Suppressor macrophage (primary cell): ENCODE measurements at regions not wholly inside any gene's neighbourhood (a gene's known extent, or its start where the extent isn't known, plus 50 kb on each side); places are given as distances from the start of the nearest gene placed in this dataset.
"Not testable (repeated sequence)": the region's sequence is repeated elsewhere in the genome, so short reads cannot be mapped to it uniquely, and the experiment has no call there.

ENCODE experiments used
- DNase-seq, 4 experiments: peaks; one replicate each; pipeline ENCODE4 v3.0.0-alpha.2; 2020 to 2022

GRCh38 chrX:81857192-81857591, 655.3 kb downstream of the SH3BGRL start:
- no peak for DNase-seq

- no peak for DNase-seq
Measured at GRCh38 chrX:81866873-81867272, 665.0 kb downstream of the SH3BGRL start.

GRCh38 chrX:81868979-81869378, 667.1 kb downstream of the SH3BGRL start:
- no peak for DNase-seq

GRCh38 chrX:81874807-81875206, 672.9 kb downstream of the SH3BGRL start:
- DNase-seq, result no peak

GRCh38 chrX:81875800-81876199, 673.9 kb downstream of the SH3BGRL start:
- no peak for DNase-seq

GRCh38 chrX:81876437-81876836, 674.5 kb downstream of the SH3BGRL start:
- no peak for DNase-seq

- DNase-seq, result peak in 2 of 4 experiments; percentile 0 to 1
Measured at GRCh38 chrX:81890521-81890920, 688.6 kb downstream of the SH3BGRL start.

GRCh38 chrX:81900522-81900921, 698.6 kb downstream of the SH3BGRL start:
- DNase-seq, result no peak

- DNase-seq, result no peak
Measured at GRCh38 chrX:81925812-81926211, 723.9 kb downstream of the SH3BGRL start.

GRCh38 chrX:81945911-81946310, 744.0 kb downstream of the SH3BGRL start:
- not testable (repeated sequence) for DNase-seq

- no peak for DNase-seq
Measured at GRCh38 chrX:81957318-81957717, 755.4 kb downstream of the SH3BGRL start.

GRCh38 chrX:81957900-81958545, 756.1 kb downstream of the SH3BGRL start:
- peak in 2 of 4 experiments; percentile 3 to 21 for DNase-seq

GRCh38 chrX:81959964-81960363, 758.1 kb downstream of the SH3BGRL start:
- no peak for DNase-seq

GRCh38 chrX:81974413-81974812, 772.5 kb downstream of the SH3BGRL start:
- not testable (repeated sequence) for DNase-seq

- no peak for DNase-seq
Measured at GRCh38 chrX:81979806-81980515, 778.1 kb downstream of the SH3BGRL start.

- DNase-seq, result not testable (repeated sequence)
Measured at GRCh38 chrX:81987217-81987616, 785.3 kb downstream of the SH3BGRL start.

GRCh38 chrX:81996166-81996565, 794.3 kb downstream of the SH3BGRL start:
- DNase-seq, result no peak

- no peak for DNase-seq
Measured at GRCh38 chrX:82029571-82030218, 827.8 kb downstream of the SH3BGRL start.

- DNase-seq, result no peak
Measured at GRCh38 chrX:82031250-82031649, 829.3 kb downstream of the SH3BGRL start.

- DNase-seq, result no peak
Measured at GRCh38 chrX:82038793-82039192, 836.9 kb downstream of the SH3BGRL start.

- no peak for DNase-seq
Measured at GRCh38 chrX:82041034-82041433, 839.1 kb downstream of the SH3BGRL start.

- no peak for DNase-seq
Measured at GRCh38 chrX:82058728-82059127, 856.8 kb downstream of the SH3BGRL start.

- no peak for DNase-seq
Measured at GRCh38 chrX:82070948-82071347, 869.0 kb downstream of the SH3BGRL start.

GRCh38 chrX:82081027-82081426, 879.1 kb downstream of the SH3BGRL start:
- DNase-seq, result no peak
